DOHH2 (cell line): ENCODE measurements at regions not wholly inside any gene's neighbourhood (a gene's known extent, or its start where the extent isn't known, plus 50 kb on each side); places are given as distances from the start of the nearest gene placed in this dataset.

Source experiments
- CTCF ChIP-seq: fragments of 200-600 bp; sonication (generic); IDR thresholded peaks from one replicate; pipeline ENCODE4 v1.5.1; 2014; ENCODE audit warnings: antibody characterized with exemption, mild to moderate bottlenecking, low read depth, low read length; ENCODE audit not compliant: poor library complexity, severe bottlenecking
- EZH2phosphoT487 ChIP-seq: fragments of 200-600 bp; sonication (generic); IDR thresholded peaks from 2 replicates; pipeline ENCODE4 v1.6.1; 2017; ENCODE audit warnings: borderline replicate concordance, mild to moderate bottlenecking, antibody characterized with exemption, low read length, moderate library complexity, mixed read lengths

DNA sequence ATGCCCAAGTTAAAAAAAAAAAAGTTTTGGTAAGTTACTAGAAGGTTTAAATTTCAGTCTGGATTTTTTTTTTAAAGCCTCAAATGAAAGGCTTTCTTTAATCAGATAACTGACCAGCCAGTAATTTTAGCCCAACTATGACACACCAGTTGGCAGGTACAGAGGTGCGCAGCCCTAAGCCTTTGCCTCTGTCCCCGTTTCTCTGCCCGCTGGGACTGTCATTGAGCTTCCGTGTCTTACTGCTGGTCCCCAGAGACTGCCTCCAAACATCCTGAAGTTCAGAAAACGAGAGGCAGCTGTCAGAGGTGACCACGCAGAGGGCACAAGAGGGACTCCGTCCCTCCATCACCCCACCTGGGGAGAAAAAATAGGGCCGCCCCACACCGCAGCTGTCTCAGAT lies 118.2 kb downstream of the RPS12 start:
- TF ChIP-seq CTCF (no peak), EZH2phosphoT487 (no peak)
